GM13976 (cell line): ENCODE measurements at regions not wholly inside any gene's neighbourhood (a gene's known extent, or its start where the extent isn't known, plus 50 kb on each side); places are given as distances from the start of the nearest gene placed in this dataset.
"Not testable (repeated sequence)": the region's sequence is repeated elsewhere in the genome, so short reads cannot be mapped to it uniquely, and the experiment has no call there.

ENCODE experiments used
- DNase-seq: peaks from one replicate; pipeline ENCODE4 v3.0.0; 2012; ENCODE audit warnings: low spot score
- CTCF ChIP-seq: IDR thresholded peaks from 2 replicates; pipeline ENCODE4 v1.5.1; 2012; ENCODE audit warnings: borderline replicate concordance, mild to moderate bottlenecking; ENCODE audit not compliant: insufficient read depth; ENCODE audit errors: extremely low read depth, missing control alignments, control extremely low read depth
- in situ Hi-C: fragments of 300-500 bp; cut with MboI; formaldehyde crosslinking; loops from one replicate; pipeline ENCODE4 v1.12.0; 2022; ENCODE audit warnings: low sequenced_read_pairs, mixed read lengths, inconsistent platforms; ENCODE audit not compliant: unreplicated experiment

- TF ChIP-seq CTCF = no peak
- DNase-seq = no peak
- in situ Hi-C loops = no loop called here
Measured at GRCh38 chr3:6448011-6448410, 412.9 kb upstream of the GRM7 start.

- in situ Hi-C loops = no loop called here
- TF ChIP-seq CTCF = no peak
- DNase-seq = no peak
Measured at GRCh38 chr3:6449099-6449498, 411.8 kb upstream of the GRM7 start.

- DNase-seq = no peak
- TF ChIP-seq CTCF = no peak
- in situ Hi-C loops = no loop called here
Measured at GRCh38 chr3:6452974-6453373, 407.9 kb upstream of the GRM7 start.

- no peak for TF ChIP-seq CTCF
- in situ Hi-C loops = no loop called here
- no peak for DNase-seq
Measured at GRCh38 chr3:6455031-6455430, 405.9 kb upstream of the GRM7 start.

GRCh38 chr3:6467186-6467585 is 393.7 kb upstream of the GRM7 start:
- in situ Hi-C loops = no loop called here
- no peak for TF ChIP-seq CTCF
- no peak for DNase-seq

GRCh38 chr3:6468589-6468988 is 392.3 kb upstream of the GRM7 start:
- DNase-seq = no peak
- in situ Hi-C loops = no loop called here
- no peak for TF ChIP-seq CTCF

- TF ChIP-seq CTCF = no peak
- in situ Hi-C loops = no loop called here
Measured at GRCh38 chr3:6471744-6472143, 389.2 kb upstream of the GRM7 start.

GRCh38 chr3:6490487-6491327 is 370.2 kb upstream of the GRM7 start:
- DNase-seq, in situ Hi-C loops: not testable (repeated sequence)

More at GRCh38 chr3:6471744-6472143, 389.2 kb upstream of the GRM7 start:
- no peak for DNase-seq
